Right lobe of liver (tissue), 6 donors: ENCODE measurements at regions not wholly inside any gene's neighbourhood (a gene's known extent, or its start where the extent isn't known, plus 50 kb on each side); places are given as distances from the start of the nearest gene placed in this dataset.

ENCODE experiments used
- ATAC-seq, 4 donors: fragments of 200-7000 bp; cut with Tn5 transposase; one replicate each; pipeline ENCODE4 v1.9.1; 2020; ENCODE audit warnings: mild to moderate bottlenecking in 4 of 4, moderate library complexity in 4 of 4
- DNase-seq, 3 donors: peaks; one replicate each; pipeline ENCODE4 v3.0.0-alpha.2; 2020
- H3K27ac ChIP-seq, 3 donors: fragments of 200-600 bp; one replicate each; pipeline ENCODE4 v1.8.0; 2022
- H3K27me3 ChIP-seq, 2 donors: fragments of 200-600 bp; one replicate each; pipeline ENCODE4 v1.8.0; 2022
- H3K36me3 ChIP-seq, 4 donors: fragments of 200-600 bp; sonication (generic) in 1 of 4; one replicate each; pipeline versions ENCODE4 v1.5.1 to v1.8.0; 2017 to 2022; ENCODE audit warnings: control low read depth in 1 of 4
- H3K4me1 ChIP-seq, 4 donors: fragments of 200-600 bp; sonication (generic) in 1 of 4; one replicate each; pipeline versions ENCODE4 v1.5.1 to v1.8.0; 2017 to 2022; ENCODE audit warnings: control low read depth in 1 of 4
- H3K4me3 ChIP-seq, 3 donors: fragments of 200-600 bp; one replicate each; pipeline ENCODE4 v1.8.0; 2022
- H3K9me3 ChIP-seq, 4 donors: fragments of 200-600 bp; sonication (generic) in 1 of 4; one replicate each; pipeline versions ENCODE4 v1.5.1 to v1.8.0; 2017 to 2022; ENCODE audit warnings: control low read depth in 1 of 4
- POLR2A ChIP-seq: fragments of 450-650 bp; IDR thresholded peaks from one replicate; pipeline ENCODE4 v1.6.1; 2017; ENCODE audit warnings: antibody characterized with exemption, mild to moderate bottlenecking
- WGBS: methylation state at CpG from one replicate; pipeline ENCODE4 v1.1.6; 2018; ENCODE audit warnings: low coverage, low lambda C conversion rate; ENCODE audit not compliant: insufficient coverage; ENCODE audit errors: missing lambda C conversion rate; 5-methylcytosine and 5-hydroxymethylcytosine counted together
- intact Hi-C, 2 donors: fragments of 100-400 bp; cut with DNase I; formaldehyde crosslinking; loops; one replicate each; pipeline versions ENCODE4 v1.11.2 to v1.14.1; 2022
- TF ChIP-seq, protein P1 (sequence below), 4 donors: fragments of 200-600 bp in 3 of 4; fragments of 450-650 bp in 1 of 4; IDR thresholded peaks; one replicate each; pipeline versions ENCODE4 v1.5.1 to v1.8.0; 2016 to 2022; ENCODE audit warnings: antibody characterized with exemption in 4 of 4, mild to moderate bottlenecking in 2 of 4
- donor health status: DM: no; HTN: yes; CAD: no.
- donor health status: DM: no; HTN: no; CAD: no.
- donor health status: DM: no; HTN: no; CAD: no.
- donor health status: DM: no; HTN: yes; CAD: no.
- donor health status: DM: no; HTN: yes; CAD: no.

DNA sequence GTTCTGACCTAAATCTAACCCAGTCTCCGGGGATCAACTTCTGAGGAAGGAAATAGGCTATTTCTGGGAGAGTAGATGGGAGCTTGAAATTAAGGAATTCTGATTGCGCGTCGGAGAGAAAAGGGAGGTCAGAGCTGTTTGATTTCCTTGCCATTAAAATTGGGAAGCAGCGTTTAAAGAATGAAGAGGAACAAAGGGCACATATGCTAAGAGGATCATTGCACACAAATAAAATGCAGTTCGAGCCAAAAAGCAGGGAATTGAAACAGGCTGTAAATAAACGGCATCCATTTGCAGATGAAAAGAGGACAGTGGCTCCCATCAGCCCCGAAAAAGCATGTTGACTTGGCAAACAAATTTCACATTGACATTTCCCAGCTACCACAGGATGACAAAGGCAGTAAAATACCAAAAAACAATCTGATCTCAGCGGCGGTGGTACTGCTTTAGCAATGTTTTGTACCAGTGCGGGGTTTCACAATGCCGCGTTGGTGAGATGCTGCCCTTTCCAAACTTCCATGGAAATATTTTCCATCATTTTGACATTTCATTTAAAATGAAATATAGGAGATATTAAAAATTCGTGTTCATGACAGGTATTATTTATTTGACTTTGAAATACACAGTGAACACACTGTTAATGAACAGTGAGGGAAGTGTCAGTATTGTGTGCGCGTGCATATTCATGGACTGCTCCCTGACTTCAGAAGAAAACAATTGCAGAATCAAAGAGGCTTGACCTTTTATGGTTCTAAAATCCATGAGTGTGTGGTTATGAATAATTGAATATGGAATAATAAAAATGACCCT, 108.8 kb downstream of the SQOR start:
- no peaks in the 10 kb centered on the region for H3K36me3 ChIP-seq
- H3K27me3 ChIP-seq: no peaks in the 10 kb centered on the region
- intact Hi-C loops: no loop called here
- DNase-seq: no peak
- no peaks in the 10 kb centered on the region for H3K9me3 ChIP-seq
- 53% methylated on average over 16 of the region's 16 CpGs for WGBS
- no peak overlapping the region for H3K27ac ChIP-seq
- no peak for ATAC-seq
- no peak overlapping the region for H3K4me3 ChIP-seq
- H3K4me1 ChIP-seq: no peaks in the 10 kb centered on the region
- no peak for TF ChIP-seq POLR2A
- TF ChIP-seq, protein P1, sequence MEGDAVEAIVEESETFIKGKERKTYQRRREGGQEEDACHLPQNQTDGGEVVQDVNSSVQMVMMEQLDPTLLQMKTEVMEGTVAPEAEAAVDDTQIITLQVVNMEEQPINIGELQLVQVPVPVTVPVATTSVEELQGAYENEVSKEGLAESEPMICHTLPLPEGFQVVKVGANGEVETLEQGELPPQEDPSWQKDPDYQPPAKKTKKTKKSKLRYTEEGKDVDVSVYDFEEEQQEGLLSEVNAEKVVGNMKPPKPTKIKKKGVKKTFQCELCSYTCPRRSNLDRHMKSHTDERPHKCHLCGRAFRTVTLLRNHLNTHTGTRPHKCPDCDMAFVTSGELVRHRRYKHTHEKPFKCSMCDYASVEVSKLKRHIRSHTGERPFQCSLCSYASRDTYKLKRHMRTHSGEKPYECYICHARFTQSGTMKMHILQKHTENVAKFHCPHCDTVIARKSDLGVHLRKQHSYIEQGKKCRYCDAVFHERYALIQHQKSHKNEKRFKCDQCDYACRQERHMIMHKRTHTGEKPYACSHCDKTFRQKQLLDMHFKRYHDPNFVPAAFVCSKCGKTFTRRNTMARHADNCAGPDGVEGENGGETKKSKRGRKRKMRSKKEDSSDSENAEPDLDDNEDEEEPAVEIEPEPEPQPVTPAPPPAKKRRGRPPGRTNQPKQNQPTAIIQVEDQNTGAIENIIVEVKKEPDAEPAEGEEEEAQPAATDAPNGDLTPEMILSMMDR (IDR thresholded peaks at IDR 0.05): no peak

DNA sequence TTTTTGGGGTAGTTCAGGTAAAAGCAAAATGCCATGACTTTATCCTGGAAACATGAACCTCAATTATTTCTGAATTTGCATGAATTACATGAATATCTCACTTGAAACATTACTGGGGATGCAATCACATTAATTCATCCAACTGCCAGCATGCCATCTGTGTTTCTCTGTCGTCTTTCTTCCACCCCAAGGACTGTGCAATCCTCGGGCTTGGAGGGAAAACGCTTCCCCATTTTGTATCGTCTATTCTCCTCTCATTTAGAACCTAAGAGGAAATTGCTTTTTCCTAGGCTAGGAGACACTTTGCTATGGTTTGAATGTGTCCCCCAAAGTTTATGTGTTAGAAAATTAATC, 109.4 kb downstream of the SQOR start:
- TF ChIP-seq POLR2A: no peak
- TF ChIP-seq, protein P1 (IDR thresholded peaks at IDR 0.05): no peak
- Histone ChIP-seq H3K27ac (no peak overlapping the region), H3K9me3 (no peaks in the 10 kb centered on the region), H3K27me3 (no peaks in the 10 kb centered on the region), H3K4me1 (no peaks in the 10 kb centered on the region), H3K36me3 (no peaks in the 10 kb centered on the region), H3K4me3 (no peak overlapping the region)
- intact Hi-C loops: no loop called here
- WGBS: 36% methylated on average over 4 of the region's 4 CpGs
- ATAC-seq (no peak), DNase-seq (no peak)

DNA sequence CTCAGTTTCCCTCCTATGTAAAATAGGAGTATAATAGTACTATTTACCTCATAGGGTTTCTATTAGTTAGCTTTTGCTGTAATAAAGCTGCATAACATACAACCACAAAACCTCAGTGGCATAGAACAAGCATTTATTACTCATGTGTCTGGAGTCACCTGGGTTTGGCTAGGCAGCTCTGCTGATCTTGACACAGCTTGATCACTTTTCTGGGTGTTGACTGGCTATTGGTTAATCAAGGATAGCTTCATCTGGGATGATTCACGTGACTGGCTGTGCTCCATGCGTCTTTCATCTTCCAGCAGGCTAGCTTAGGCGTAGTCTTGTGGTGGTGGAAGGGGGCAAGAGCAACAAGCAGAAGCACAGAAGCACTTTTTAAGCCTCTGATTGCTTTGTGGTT, 112.6 kb downstream of the SQOR start:
- intact Hi-C loops: no loop called here
- Histone ChIP-seq H3K9me3 (no peaks in the 10 kb centered on the region), H3K27me3 (no peaks in the 10 kb centered on the region), H3K27ac (no peak overlapping the region), H3K4me1 (no peaks in the 10 kb centered on the region), H3K4me3 (no peak overlapping the region), H3K36me3 (no peaks in the 10 kb centered on the region)
- 39% methylated on average over 3 of the region's 3 CpGs for WGBS
- no peak for ATAC-seq
- TF ChIP-seq POLR2A: no peak
- TF ChIP-seq, protein P1 (IDR thresholded peaks at IDR 0.05): no peak
- no peak for DNase-seq

DNA sequence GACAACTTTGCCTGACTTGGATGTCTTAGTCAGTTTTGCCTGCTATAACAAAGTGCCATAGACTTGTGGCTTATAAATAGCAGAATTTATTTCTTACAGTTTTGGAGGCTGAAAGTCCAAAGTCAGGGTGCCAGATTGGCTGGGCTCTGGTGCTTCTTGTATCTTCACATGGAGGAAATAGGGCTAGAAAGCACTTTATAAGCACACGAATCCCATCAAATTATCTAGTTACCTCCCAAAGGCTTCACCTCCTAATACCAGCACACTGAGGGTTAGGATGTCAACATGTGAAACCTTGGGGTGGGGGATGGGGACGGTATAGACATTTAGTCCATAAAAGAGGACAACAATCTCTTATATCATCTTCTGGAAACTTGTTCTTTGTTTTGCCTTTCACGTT, 116.8 kb downstream of the SQOR start:
- TF ChIP-seq, protein P1 (IDR thresholded peaks at IDR 0.05): no peak
- TF ChIP-seq POLR2A: no peak
- ATAC-seq: no peak

More for the DNA sequence above, 116.8 kb downstream of the SQOR start:
- Histone ChIP-seq H3K9me3 (no peaks in the 10 kb centered on the region), H3K4me3 (no peak overlapping the region), H3K36me3 (no peaks in the 10 kb centered on the region), H3K27me3 (no peaks in the 10 kb centered on the region), H3K27ac (no peak overlapping the region), H3K4me1 (no peaks in the 10 kb centered on the region)
- intact Hi-C loops: no loop called here
- WGBS: 41% methylated on average over 3 of the region's 3 CpGs
- no peak for DNase-seq
